B cell (primary cell): ENCODE measurements at regions not wholly inside any gene's neighbourhood (a gene's known extent, or its start where the extent isn't known, plus 50 kb on each side); places are given as distances from the start of the nearest gene placed in this dataset.

ENCODE experiments used
- ATAC-seq: fragments of 200-7000 bp; cut with Tn5 transposase; one replicate; pipeline ENCODE4 v1.10.0; 2021; ENCODE audit warnings: low read depth, mild to moderate bottlenecking, moderate number of reproducible peaks, moderate library complexity
- CTCF ChIA-PET: fragments of 350-600 bp; sonication (Branson Sonifier 250); formaldehyde crosslinking; loops from one replicate; lab custom pipeline; 2021; ENCODE audit warnings: antibody characterized with exemption, inconsistent platforms; lab: Charles Lee
- POLR2A ChIA-PET: fragments of 350-600 bp; sonication (Branson Sonifier 250); formaldehyde crosslinking; loops from one replicate; lab custom pipeline; 2021; ENCODE audit warnings: antibody characterized with exemption; lab: Charles Lee
- DNase-seq: peaks from one replicate; pipeline ENCODE4 v3.0.0; 2013
- H2AFZ ChIP-seq: 2 replicates; pipeline ENCODE4 v1.6.1; 2012; ENCODE audit warnings: mild to moderate bottlenecking, low read depth, low read length; ENCODE audit not compliant: insufficient read depth, poor library complexity, severe bottlenecking
- H3K27ac ChIP-seq, 2 donors: 1 replicate in 1 of 2; 2 replicates in 1 of 2; pipeline ENCODE4 v1.5.1; 2012 to 2013; ENCODE audit warnings: low read length in 2 of 2, mild to moderate bottlenecking in 2 of 2, moderate library complexity in 1 of 2
- H3K27me3 ChIP-seq, 4 experiments: fragments of 200-600 bp in 1 of 4; sonication (generic) in 1 of 4; replicated peaks in 1 of 4; 1 replicate in 2 of 4; 2 replicates in 2 of 4; pipeline versions ENCODE4 v1.6.1 to v1.7.0; 2013 to 2016; ENCODE audit warnings: low read length in 3 of 4, mild to moderate bottlenecking in 2 of 4, mixed read lengths in 1 of 4, moderate library complexity in 1 of 4; ENCODE audit not compliant: insufficient read depth in 4 of 4, control insufficient read depth in 3 of 4; ENCODE audit errors: control extremely low read depth in 1 of 4
- H3K36me3 ChIP-seq, 2 experiments: replicated peaks in 1 of 2; 1 replicate in 1 of 2; 2 replicates in 1 of 2; pipeline versions ENCODE4 v1.6.1 to v1.7.1; 2013; ENCODE audit warnings: low read length in 1 of 2; ENCODE audit not compliant: insufficient read depth in 2 of 2, control insufficient read depth in 1 of 2; ENCODE audit errors: control extremely low read depth in 1 of 2, extremely low read depth in 1 of 2
- H3K4me1 ChIP-seq, 2 donors: fragments of 200-600 bp in 1 of 2; sonication (generic) in 1 of 2; 1 replicate in 1 of 2; 2 replicates in 1 of 2; pipeline versions ENCODE4 v1.5.1 to v1.6.1; 2013 to 2017; ENCODE audit warnings: low read length in 2 of 2; ENCODE audit not compliant: control insufficient read depth in 2 of 2, insufficient read depth in 2 of 2
- H3K4me2 ChIP-seq: replicated peaks from 2 replicates; pipeline ENCODE3; 2012; ENCODE audit warnings: mild to moderate bottlenecking, low read depth, low read length; ENCODE audit not compliant: poor library complexity, severe bottlenecking
- H3K4me3 ChIP-seq, 5 experiments: fragments of 200-600 bp in 1 of 5; sonication (generic) in 1 of 5; 1 replicate in 3 of 5; 2 replicates in 2 of 5; pipeline versions ENCODE4 v1.5.1 to v1.7.0; 2011 to 2016; ENCODE audit warnings: low read length in 4 of 5, mild to moderate bottlenecking in 4 of 5, low read depth in 2 of 5, control low read depth in 1 of 5, moderate library complexity in 1 of 5; ENCODE audit not compliant: insufficient read depth in 1 of 5; ENCODE audit errors: control extremely low read depth in 1 of 5, extremely low read depth in 1 of 5
- H3K79me2 ChIP-seq: fragments of 200-600 bp; sonication (generic); one replicate; pipeline ENCODE4 v1.6.0; 2016; ENCODE audit warnings: low read length; ENCODE audit not compliant: control insufficient read depth, insufficient read depth
- H3K9ac ChIP-seq: fragments of 200-600 bp; sonication (generic); 2 replicates; pipeline ENCODE4 v1.6.1; 2017; ENCODE audit warnings: mild to moderate bottlenecking, low read length, moderate library complexity
- H3K9me3 ChIP-seq, 3 donors: one replicate each; pipeline versions ENCODE4 v1.6.1 to v1.7.1; 2013; ENCODE audit warnings: low read length in 2 of 3; ENCODE audit not compliant: control insufficient read depth in 2 of 3, insufficient read depth in 1 of 3; ENCODE audit errors: control extremely low read depth in 1 of 3
- H4K20me1 ChIP-seq: 2 replicates; pipeline ENCODE4 v1.6.0; 2012; ENCODE audit warnings: mild to moderate bottlenecking, low read length; ENCODE audit not compliant: insufficient read depth, control insufficient read depth, poor library complexity, severe bottlenecking
- H3K27ac Mint-ChIP-seq: one replicate; pipeline ENCODE4 v1.8.0; 2021; ENCODE audit warnings: mixed read lengths
- H3K27me3 Mint-ChIP-seq: one replicate; pipeline ENCODE4 v1.8.0; 2021; ENCODE audit warnings: mixed read lengths
- H3K4me1 Mint-ChIP-seq: one replicate; pipeline ENCODE4 v1.8.0; 2021; ENCODE audit warnings: mixed read lengths
- H3K4me3 Mint-ChIP-seq: one replicate; pipeline ENCODE4 v1.8.0; 2021; ENCODE audit warnings: mixed read lengths
- H3K9me3 Mint-ChIP-seq: one replicate; pipeline ENCODE4 v1.8.0; 2022; ENCODE audit warnings: mixed read lengths; ENCODE audit not compliant: insufficient read depth
- CTCF ChIP-seq: fragments of 200-600 bp; IDR thresholded peaks from one replicate; pipeline ENCODE4 v1.8.0; 2022; ENCODE audit warnings: antibody characterized with exemption, mild to moderate bottlenecking
- EZH2 ChIP-seq: IDR thresholded peaks from 2 replicates; pipeline ENCODE4 v1.6.1; 2012; ENCODE audit warnings: borderline replicate concordance, low read depth, mild to moderate bottlenecking, moderate library complexity, low read length; ENCODE audit not compliant: insufficient read depth, poor library complexity, severe bottlenecking
- WGBS: methylation state at CpG from one replicate; pipeline ENCODE4 v1.1.5; 2013; ENCODE audit warnings: missing lambda C conversion rate; ENCODE audit not compliant: insufficient coverage; 5-methylcytosine and 5-hydroxymethylcytosine counted together
- intact Hi-C: fragments of 100-400 bp; cut with micrococcal nuclease; formaldehyde crosslinking; loops from one replicate; pipeline ENCODE4 v1.10.0; 2022

GRCh38 chr5:176713409-176713808 lies 66.1 kb downstream of the TSPAN17 start:
- Histone ChIP-seq H3K36me3 (no peaks in the 10 kb centered on the region), H3K27ac (no peak overlapping the region), H3K27me3 (peaks cover 0 to 37% (median 3%) of the 10 kb centered on the region in 4 experiments), H3K4me2 (no peak overlapping the region), H3K4me3 (no peak overlapping the region), H2AFZ (no peak overlapping the region), H4K20me1 (no peaks in the 10 kb centered on the region), H3K9me3 (peaks cover 0 to 27% (median 5%) of the 10 kb centered on the region in 3 donors), H3K4me1 (no peaks in the 10 kb centered on the region), H3K79me2 (no peaks in the 10 kb centered on the region), H3K9ac (no peak overlapping the region)
- WGBS: 100% methylated on average over 1 of the region's 6 CpGs
- DNase-seq: no peak
- CTCF ChIA-PET: no interaction called here
- H3K4me3 Mint-ChIP-seq: no peak overlapping the region
- H3K27ac Mint-ChIP-seq: no peak overlapping the region
- no peaks in the 10 kb centered on the region for H3K4me1 Mint-ChIP-seq
- TF ChIP-seq CTCF (no peak), EZH2 (no peak)
- peaks cover 7% of the 10 kb centered on the region for H3K9me3 Mint-ChIP-seq
- intact Hi-C loops: no loop called here
- no peak for ATAC-seq
- POLR2A ChIA-PET: no interaction called here
- H3K27me3 Mint-ChIP-seq: peaks cover 42% of the 10 kb centered on the region

GRCh38 chr5:176714067-176714466 lies 66.8 kb downstream of the TSPAN17 start:
- H3K27me3 Mint-ChIP-seq: peaks cover 44% of the 10 kb centered on the region
- Histone ChIP-seq H3K4me3 (no peak overlapping the region), H3K9me3 (peaks cover 0 to 27% (median 5%) of the 10 kb centered on the region in 3 donors), H3K27me3 (peaks cover 0 to 37% (median 3%) of the 10 kb centered on the region in 4 experiments), H3K4me2 (no peak overlapping the region), H3K27ac (no peak overlapping the region), H3K4me1 (no peaks in the 10 kb centered on the region), H3K79me2 (no peaks in the 10 kb centered on the region), H4K20me1 (no peaks in the 10 kb centered on the region), H2AFZ (no peak overlapping the region), H3K9ac (no peak overlapping the region), H3K36me3 (no peaks in the 10 kb centered on the region)
- 82% methylated on average over 4 of the region's 4 CpGs for WGBS
- ATAC-seq (no peak), DNase-seq (no peak)
- intact Hi-C loops: no loop called here
- POLR2A ChIA-PET: no interaction called here
- no peaks in the 10 kb centered on the region for H3K4me1 Mint-ChIP-seq
- no peak overlapping the region for H3K4me3 Mint-ChIP-seq
- no peak overlapping the region for H3K27ac Mint-ChIP-seq
- H3K9me3 Mint-ChIP-seq: peaks cover 7% of the 10 kb centered on the region
- CTCF ChIA-PET: no interaction called here
- TF ChIP-seq CTCF: no peak
- TF ChIP-seq EZH2: no peak
